Gastroesophageal sphincter (tissue), 4 donors: ENCODE measurements at regions not wholly inside any gene's neighbourhood (a gene's known extent, or its start where the extent isn't known, plus 50 kb on each side); places are given as distances from the start of the nearest gene placed in this dataset.

ENCODE experiments used
- ATAC-seq: fragments of 150-250 bp; one replicate; pipeline ENCODE4 v1.9.1; 2016; ENCODE audit warnings: mild to moderate bottlenecking, moderate library complexity
- H3K27ac ChIP-seq, 4 donors: fragments of 200-600 bp; sonication (generic) in 3 of 4; 1 replicate in 3 of 4; 2 replicates in 1 of 4; pipeline ENCODE4 v1.5.1; 2016 to 2019
- H3K27me3 ChIP-seq: fragments of 200-600 bp; sonication (generic); one replicate; pipeline ENCODE4 v1.5.1; 2019
- H3K36me3 ChIP-seq, 2 donors: fragments of 200-600 bp; sonication (generic); one replicate each; pipeline ENCODE4 v1.5.1; 2019; ENCODE audit warnings: control low read depth in 1 of 2
- H3K4me1 ChIP-seq, 3 donors: fragments of 200-600 bp; sonication (generic); 1 replicate in 2 of 3; 2 replicates in 1 of 3; pipeline ENCODE4 v1.5.1; 2016 to 2019; ENCODE audit warnings: control low read depth in 2 of 3
- H3K4me3 ChIP-seq, 2 donors: fragments of 200-600 bp; sonication (generic); one replicate each; pipeline ENCODE4 v1.5.1; 2019; ENCODE audit warnings: mild to moderate bottlenecking in 1 of 2, moderate library complexity in 1 of 2
- H3K9me3 ChIP-seq, 3 donors: fragments of 200-600 bp; sonication (generic); one replicate each; pipeline ENCODE4 v1.5.1; 2017 to 2019; ENCODE audit warnings: control low read depth in 2 of 3
- EP300 ChIP-seq: sonication (generic); formaldehyde crosslinking; IDR thresholded peaks from one replicate; pipeline ENCODE4 v1.6.1; 2017; ENCODE audit warnings: antibody characterized with exemption, mild to moderate bottlenecking
- POLR2A ChIP-seq, 2 donors: fragments of 450-650 bp; IDR thresholded peaks; one replicate each; pipeline ENCODE4 v1.6.1; 2017; ENCODE audit warnings: antibody characterized with exemption in 2 of 2, mild to moderate bottlenecking in 2 of 2, moderate library complexity in 1 of 2
- POLR2AphosphoS5 ChIP-seq: sonication (generic); formaldehyde crosslinking; IDR thresholded peaks from one replicate; pipeline ENCODE4 v1.6.1; 2017; ENCODE audit warnings: antibody characterized with exemption
- WGBS, 2 donors: methylation state at CpG; one replicate each; pipeline ENCODE4 v1.1.5; 2018; ENCODE audit warnings: low coverage in 1 of 2; 5-methylcytosine and 5-hydroxymethylcytosine counted together
- TF ChIP-seq, protein P1 (sequence below), 4 experiments: fragments of 200-600 bp in 2 of 4; fragments of 450-650 bp in 2 of 4; sonication (generic) in 1 of 4; IDR thresholded peaks; one replicate each; pipeline ENCODE4 v1.5.1; 2017 to 2019; ENCODE audit warnings: antibody characterized with exemption in 4 of 4, mild to moderate bottlenecking in 2 of 4, moderate library complexity in 2 of 4

DNA sequence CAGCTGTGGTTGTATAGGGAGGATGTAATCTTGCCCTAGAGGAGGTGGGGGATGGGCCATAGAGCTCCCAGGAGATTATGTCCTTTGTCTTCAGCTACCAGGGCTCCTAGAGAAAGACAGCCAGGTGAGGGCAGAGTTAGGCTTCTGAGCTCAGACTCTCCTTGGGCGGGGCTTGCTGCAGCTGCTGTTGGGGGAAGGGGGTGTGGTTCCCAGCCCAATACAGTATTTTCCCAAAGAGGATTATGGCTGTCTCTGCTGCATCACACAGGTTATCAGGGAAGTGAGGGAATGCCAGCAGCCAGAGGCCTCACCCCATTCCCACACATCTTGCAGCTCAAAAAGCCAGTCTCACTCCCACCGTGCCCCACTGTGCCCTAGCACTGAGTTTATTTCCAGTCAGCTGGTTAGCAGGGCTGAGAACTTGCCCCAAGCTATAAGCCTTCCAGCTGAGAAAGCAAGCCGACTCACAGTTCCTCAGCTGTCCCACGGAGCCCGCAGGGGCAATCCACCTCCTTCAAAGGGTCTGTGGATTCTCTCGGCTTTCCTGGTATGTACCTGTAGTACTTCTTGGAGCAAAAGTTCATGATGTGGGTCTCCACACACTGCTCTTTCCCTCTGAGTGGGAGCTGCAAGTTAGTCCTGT lies 217.3 kb upstream of the CPNE8 start:
- Histone ChIP-seq H3K27ac (no peak overlapping the region), H3K9me3 (peaks cover 0 to 15% (median 0%) of the 10 kb centered on the region in 3 donors), H3K36me3 (no peaks in the 10 kb centered on the region), H3K4me1 (no peaks in the 10 kb centered on the region), H3K4me3 (no peak overlapping the region), H3K27me3 (no peaks in the 10 kb centered on the region)
- TF ChIP-seq EP300: no peak
- no peak for TF ChIP-seq POLR2AphosphoS5
- TF ChIP-seq POLR2A (IDR thresholded peaks at IDR 0.05): no peak
- TF ChIP-seq, protein P1, sequence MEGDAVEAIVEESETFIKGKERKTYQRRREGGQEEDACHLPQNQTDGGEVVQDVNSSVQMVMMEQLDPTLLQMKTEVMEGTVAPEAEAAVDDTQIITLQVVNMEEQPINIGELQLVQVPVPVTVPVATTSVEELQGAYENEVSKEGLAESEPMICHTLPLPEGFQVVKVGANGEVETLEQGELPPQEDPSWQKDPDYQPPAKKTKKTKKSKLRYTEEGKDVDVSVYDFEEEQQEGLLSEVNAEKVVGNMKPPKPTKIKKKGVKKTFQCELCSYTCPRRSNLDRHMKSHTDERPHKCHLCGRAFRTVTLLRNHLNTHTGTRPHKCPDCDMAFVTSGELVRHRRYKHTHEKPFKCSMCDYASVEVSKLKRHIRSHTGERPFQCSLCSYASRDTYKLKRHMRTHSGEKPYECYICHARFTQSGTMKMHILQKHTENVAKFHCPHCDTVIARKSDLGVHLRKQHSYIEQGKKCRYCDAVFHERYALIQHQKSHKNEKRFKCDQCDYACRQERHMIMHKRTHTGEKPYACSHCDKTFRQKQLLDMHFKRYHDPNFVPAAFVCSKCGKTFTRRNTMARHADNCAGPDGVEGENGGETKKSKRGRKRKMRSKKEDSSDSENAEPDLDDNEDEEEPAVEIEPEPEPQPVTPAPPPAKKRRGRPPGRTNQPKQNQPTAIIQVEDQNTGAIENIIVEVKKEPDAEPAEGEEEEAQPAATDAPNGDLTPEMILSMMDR (IDR thresholded peaks at IDR 0.05): no peak
- no peak for ATAC-seq
- 77 to 89% methylated on average over 4 to 5 of the region's 6 CpGs for WGBS, 2 donors

DNA sequence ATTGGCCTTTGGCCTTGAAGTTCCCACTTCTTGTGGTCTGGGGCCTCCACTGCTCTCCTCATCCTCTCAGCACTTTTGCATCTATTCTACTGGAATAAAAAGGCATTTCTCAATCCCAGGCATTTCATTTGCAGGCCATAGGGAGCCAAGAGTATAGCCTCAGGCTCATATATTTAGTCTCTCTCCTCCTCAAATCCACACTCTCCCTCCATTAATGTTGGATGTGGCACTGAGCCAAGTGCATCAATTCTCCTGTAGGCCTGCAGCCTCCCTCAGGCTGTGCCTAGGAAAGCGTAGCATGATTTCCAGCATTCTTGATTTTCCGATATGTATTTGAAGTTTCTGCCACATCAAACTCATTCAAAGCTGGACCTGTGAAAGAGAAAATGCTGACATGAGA lies 211.5 kb upstream of the CPNE8 start:
- no peaks in the 10 kb centered on the region for H3K4me1 ChIP-seq
- no peak overlapping the region for H3K4me3 ChIP-seq
- WGBS, 2 donors: 72% methylated on average over 2 of the region's 2 CpGs; no CpG with 5 or more reads in 1 of the 2 donors
- peaks cover 0 to 3% (median 0%) of the 10 kb centered on the region in 3 donors for H3K9me3 ChIP-seq
- TF ChIP-seq POLR2AphosphoS5 (no peak), POLR2A (IDR thresholded peaks at IDR 0.05) (no peak), EP300 (no peak)
- TF ChIP-seq, protein P1 (IDR thresholded peaks at IDR 0.05): no peak
- H3K36me3 ChIP-seq: no peaks in the 10 kb centered on the region
- ATAC-seq: no peak
- no peak overlapping the region for H3K27ac ChIP-seq
- H3K27me3 ChIP-seq: no peaks in the 10 kb centered on the region

DNA sequence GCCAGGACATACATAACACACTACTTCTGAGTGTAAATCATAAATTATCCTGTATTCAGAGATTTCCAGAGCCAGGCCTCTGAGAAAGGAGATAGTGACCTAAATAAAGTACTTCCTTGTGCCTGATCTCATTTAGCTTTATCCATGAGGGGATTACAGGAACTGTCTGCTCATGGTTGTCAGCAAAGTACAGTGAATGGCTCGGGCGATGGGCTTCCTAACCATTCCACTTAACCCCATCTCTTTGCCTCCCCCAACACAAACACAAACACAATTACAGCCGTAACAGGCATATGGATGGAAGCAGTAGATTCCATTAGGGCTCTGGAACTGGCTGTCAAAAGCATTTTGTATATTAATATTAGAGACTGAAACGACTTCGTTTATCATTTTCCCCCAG lies 206.7 kb upstream of the CPNE8 start:
- Histone ChIP-seq H3K4me3 (no peak overlapping the region), H3K4me1 (no peaks in the 10 kb centered on the region), H3K36me3 (no peaks in the 10 kb centered on the region), H3K27ac (no peak overlapping the region), H3K27me3 (no peaks in the 10 kb centered on the region), H3K9me3 (no peaks in the 10 kb centered on the region)
- WGBS, 2 donors: 60 to 63% methylated on average over 4 to 5 of the region's 5 CpGs
- ATAC-seq: no peak
- no peak for TF ChIP-seq POLR2AphosphoS5
- TF ChIP-seq EP300: no peak
- no peak for TF ChIP-seq POLR2A (IDR thresholded peaks at IDR 0.05)

DNA sequence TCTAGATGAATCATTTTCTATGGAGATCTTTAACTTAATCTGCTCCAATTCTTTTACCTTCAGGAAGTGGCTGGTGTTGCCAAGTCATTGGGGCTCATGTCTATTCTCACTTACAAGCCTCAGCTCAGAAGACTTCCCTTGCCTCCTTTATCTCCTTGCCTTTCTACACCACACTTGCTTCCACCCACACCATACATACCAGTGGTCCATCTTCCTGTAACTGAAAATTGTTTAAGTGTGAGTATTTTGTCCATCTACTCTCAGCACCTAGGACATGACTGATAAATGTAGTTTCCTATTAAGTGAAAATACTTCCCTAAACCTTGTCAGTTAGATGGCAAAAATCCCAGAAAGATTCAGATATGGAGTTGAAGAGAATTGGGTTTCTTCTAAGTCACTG lies 199.7 kb upstream of the CPNE8 start:
- Histone ChIP-seq H3K27ac (no peak overlapping the region), H3K27me3 (no peaks in the 10 kb centered on the region), H3K36me3 (no peaks in the 10 kb centered on the region), H3K4me1 (no peaks in the 10 kb centered on the region), H3K4me3 (no peak overlapping the region), H3K9me3 (no peaks in the 10 kb centered on the region)
- ATAC-seq: no peak
- no peak for TF ChIP-seq POLR2A (IDR thresholded peaks at IDR 0.05)
- no peak for TF ChIP-seq POLR2AphosphoS5
- no peak for TF ChIP-seq EP300
- TF ChIP-seq, protein P1 (IDR thresholded peaks at IDR 0.05): no peak

DNA sequence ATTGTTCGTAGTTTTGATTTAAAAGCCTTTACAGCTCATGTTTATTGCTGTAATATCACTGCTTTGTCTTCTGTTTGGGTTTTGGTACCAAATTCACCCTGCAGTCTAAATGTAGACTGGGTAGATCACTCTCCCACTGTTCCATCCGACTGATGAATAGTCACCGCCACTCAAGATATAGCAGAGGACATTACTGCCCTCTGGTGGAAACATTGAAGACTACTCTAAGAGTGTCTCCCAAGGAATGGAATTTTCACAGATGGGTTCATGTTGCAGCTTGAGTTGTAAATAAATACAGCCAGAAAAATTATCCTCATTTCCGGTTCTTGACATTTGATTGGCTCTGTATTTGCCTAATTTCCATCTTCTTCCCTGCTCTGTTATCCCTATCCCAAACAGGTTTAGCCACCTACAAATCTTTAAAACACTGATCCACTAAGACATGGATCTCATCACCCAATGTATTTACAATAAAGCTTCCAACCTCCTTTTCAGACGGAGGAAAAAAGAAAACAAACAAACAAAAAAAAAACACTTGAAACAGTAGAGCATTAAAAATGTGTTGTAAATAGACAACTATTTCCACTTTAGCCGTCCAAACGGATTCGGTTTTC lies 198.3 kb upstream of the CPNE8 start:
- Histone ChIP-seq H3K4me1 (no peaks in the 10 kb centered on the region), H3K27me3 (no peaks in the 10 kb centered on the region), H3K9me3 (no peaks in the 10 kb centered on the region), H3K36me3 (no peaks in the 10 kb centered on the region), H3K27ac (no peak overlapping the region), H3K4me3 (no peak overlapping the region)
- TF ChIP-seq, protein P1 (IDR thresholded peaks at IDR 0.05): peak; percentile 58 to 77 (median 64)
- TF ChIP-seq POLR2AphosphoS5 (no peak), POLR2A (IDR thresholded peaks at IDR 0.05) (no peak), EP300 (no peak)
- ATAC-seq: peak; percentile 73
- WGBS, 2 donors: 23 to 31% methylated on average over 7 to 8 of the region's 8 CpGs
